H54 (cell line): ENCODE measurements at regions not wholly inside any gene's neighbourhood (a gene's known extent, or its start where the extent isn't known, plus 50 kb on each side); places are given as distances from the start of the nearest gene placed in this dataset.

ENCODE experiments used
- DNase-seq: peaks from one replicate; pipeline ENCODE4 v3.0.0; 2011; ENCODE audit warnings: low spot score, mixed read lengths; ENCODE audit not compliant: insufficient read length
- FAIRE-seq: peaks from 3 replicates; lab custom pipeline; 2011; peaks lifted over from hg19 to GRCh38; lab: Jason Lieb, UNC
- POLR2A ChIP-seq: IDR thresholded peaks from 2 replicates; pipeline ENCODE4 v1.6.1; 2011; ENCODE audit warnings: low read depth, mild to moderate bottlenecking, low read length

DNA sequence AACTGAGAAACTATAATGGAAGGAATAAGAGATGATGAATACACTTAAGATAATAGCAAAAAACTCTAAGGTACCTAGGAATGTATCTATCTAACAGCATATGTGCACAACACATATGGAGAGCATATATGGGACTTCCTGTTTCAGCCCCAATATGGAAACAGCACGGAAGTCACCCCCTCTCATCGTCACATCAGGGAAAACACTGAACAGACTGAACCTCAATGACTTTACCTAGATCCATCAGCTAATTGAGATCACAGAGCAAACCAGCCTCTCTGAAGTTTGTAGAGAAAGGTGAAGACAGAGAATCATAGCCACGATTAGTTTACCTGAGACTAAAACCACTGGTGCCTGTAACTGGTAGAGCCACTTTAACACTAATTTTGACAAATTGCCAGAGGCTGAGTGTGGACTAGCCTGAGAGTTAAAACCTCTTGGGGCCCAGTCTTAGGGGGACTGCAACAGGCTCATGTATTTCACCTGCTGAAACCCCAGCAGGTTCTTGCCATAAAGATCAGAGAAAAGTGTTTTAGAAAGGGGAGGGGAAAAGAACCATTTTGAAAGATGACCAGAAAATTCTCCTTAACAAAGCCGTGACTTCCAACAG is 722.6 kb downstream of the TBC1D22A start:
- no peak for FAIRE-seq
- no peak for TF ChIP-seq POLR2A
- no peak for DNase-seq

DNA sequence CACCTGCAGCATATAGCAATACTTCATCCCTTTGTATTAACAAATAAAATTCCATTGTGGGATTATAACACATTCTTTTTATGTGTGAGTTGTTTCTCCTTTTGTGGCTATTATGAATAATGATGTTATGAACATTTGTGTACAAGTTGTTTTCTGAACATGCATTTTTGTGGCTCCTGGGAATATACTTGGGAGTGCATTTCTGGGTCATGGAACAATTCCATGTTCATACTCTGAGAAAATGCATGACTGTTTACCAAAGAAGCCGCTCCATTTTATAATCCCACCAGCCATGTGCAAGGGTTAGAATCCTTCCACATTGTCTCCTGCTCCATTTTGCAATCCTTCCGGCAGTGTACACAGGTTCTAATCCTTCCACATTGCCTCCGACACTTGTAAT is 713.8 kb downstream of the TBC1D22A start:
- TF ChIP-seq POLR2A, result no peak
- FAIRE-seq, result no peak

DNA sequence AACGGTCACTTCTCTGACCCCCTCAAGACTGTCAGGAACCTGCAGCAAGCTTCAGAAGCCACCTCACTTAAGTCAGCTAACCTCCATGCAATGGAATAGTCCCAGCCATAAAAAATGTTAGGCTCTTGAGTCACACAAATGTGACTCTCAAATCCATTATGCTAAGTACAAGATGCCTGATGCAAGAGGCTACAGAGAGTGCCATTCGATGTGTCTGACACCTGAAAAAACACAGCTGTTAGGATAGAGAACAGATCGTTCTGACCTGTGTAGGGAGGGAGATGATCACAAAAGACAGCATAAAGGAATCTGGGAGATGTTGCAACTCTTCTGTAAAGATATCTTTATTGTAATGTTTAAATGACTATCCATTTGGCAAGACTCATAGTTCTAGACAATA is 712.4 kb downstream of the TBC1D22A start:
- FAIRE-seq, result no peak
- no peak for TF ChIP-seq POLR2A
- DNase-seq, result no peak

More for the DNA sequence above, 713.8 kb downstream of the TBC1D22A start:
- DNase-seq, result no peak

DNA sequence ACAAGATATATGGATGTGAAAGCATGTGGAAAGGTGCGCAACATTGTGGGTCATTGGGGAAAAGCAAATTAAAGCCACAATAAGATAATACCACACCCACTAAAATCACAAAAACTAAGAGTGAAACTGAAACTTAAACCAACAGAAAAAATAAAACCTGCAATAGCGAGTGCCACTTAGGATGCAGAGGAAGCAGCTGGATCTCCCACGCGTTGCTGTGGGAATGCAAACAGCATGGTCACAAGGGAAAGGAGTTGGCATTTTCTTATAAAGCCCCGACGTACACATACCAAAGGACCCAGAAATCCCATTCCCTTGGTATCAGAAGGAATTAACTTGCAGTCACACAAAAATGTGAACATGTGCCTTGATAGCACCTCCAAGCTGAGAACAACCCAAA is 712.0 kb downstream of the TBC1D22A start:
- FAIRE-seq, result no peak
- no peak for TF ChIP-seq POLR2A
- DNase-seq, result no peak

GRCh38 chr22:47472636-47473035 is 710.2 kb downstream of the TBC1D22A start:
- FAIRE-seq, result no peak
- no peak for DNase-seq
- TF ChIP-seq POLR2A, result no peak

DNA sequence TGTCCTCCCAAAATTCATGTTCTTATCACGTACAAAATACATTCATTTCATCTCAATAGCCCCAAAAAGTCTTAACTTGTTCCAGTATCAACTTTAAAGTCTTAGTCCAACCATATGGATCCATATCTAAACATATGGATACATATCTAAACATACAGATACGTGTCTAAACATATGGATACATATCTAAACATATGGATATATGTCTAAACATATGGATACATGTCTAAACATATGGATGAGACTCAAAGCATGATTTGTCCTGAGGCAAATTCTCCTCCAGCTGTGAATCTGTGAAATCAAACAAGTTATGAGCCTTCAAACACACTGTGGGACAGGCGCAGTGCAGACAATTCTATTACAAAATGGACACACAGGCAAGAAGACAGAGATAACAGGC is 709.0 kb downstream of the TBC1D22A start:
- FAIRE-seq (no peak), DNase-seq (no peak)
- no peak for TF ChIP-seq POLR2A

- FAIRE-seq (no peak), DNase-seq (no peak)
- no peak for TF ChIP-seq POLR2A
Measured at GRCh38 chr22:47465809-47466208, 703.4 kb downstream of the TBC1D22A start.

DNA sequence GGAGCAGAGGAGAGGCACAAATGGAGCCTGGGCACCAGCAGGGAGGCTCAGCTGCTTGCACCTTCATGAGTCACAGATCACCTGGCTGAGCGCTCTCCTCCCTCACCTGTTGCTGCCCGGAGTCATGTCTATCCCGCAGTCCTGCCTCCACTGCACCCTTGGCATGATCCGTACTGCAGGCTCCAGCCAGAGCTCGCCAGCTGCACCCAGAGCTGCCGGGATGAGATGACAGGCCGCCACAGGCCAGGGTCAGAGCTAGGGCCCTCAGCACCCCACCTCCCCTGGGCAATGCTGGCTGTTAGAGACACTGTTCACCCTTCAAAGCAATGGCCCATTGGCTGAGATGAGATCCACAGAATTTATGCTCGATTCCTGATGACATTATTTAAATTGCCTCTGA is 702.8 kb downstream of the TBC1D22A start:
- TF ChIP-seq POLR2A, result no peak
- DNase-seq (no peak), FAIRE-seq (no peak)

GRCh38 chr22:47463220-47463619 is 700.8 kb downstream of the TBC1D22A start:
- TF ChIP-seq POLR2A, result no peak
- DNase-seq, result no peak
- no peak for FAIRE-seq

- FAIRE-seq, result no peak
- no peak for DNase-seq
- TF ChIP-seq POLR2A, result no peak
Measured at GRCh38 chr22:47460861-47461260, 698.4 kb downstream of the TBC1D22A start.

DNA sequence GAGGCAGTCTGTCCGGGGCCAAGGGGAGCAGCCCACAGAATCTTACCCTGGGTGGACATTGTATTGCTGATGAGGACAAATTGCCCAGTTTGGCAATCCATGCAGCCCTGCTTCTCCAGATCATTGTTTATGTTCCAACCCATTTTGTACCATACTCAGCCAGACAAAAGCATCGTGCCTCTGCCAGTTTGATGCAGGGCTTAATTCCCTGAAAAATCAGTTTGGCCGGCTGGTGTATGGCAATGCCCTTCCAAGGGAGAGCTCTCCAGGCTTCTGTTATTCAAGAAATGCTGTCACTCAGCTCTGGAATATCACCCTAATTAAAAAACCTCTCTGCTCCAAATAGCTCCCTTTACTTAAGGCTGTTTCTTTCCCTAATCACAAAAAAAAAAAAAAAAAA is 697.7 kb downstream of the TBC1D22A start:
- no peak for TF ChIP-seq POLR2A
- FAIRE-seq, result no peak
- no peak for DNase-seq

- no peak for DNase-seq
- no peak for FAIRE-seq
- TF ChIP-seq POLR2A, result no peak
Measured at GRCh38 chr22:47458348-47458747, 695.9 kb downstream of the TBC1D22A start.

GRCh38 chr22:47457509-47458300 is 695.3 kb downstream of the TBC1D22A start:
- no peak for FAIRE-seq
- TF ChIP-seq POLR2A, result no peak
- DNase-seq, result no peak

- no peak for DNase-seq
- TF ChIP-seq POLR2A, result no peak
- FAIRE-seq, result no peak
Measured at GRCh38 chr22:47457021-47457420, 694.6 kb downstream of the TBC1D22A start.

- TF ChIP-seq POLR2A, result no peak
- DNase-seq (no peak), FAIRE-seq (no peak)
Measured at GRCh38 chr22:47456031-47456430, 693.6 kb downstream of the TBC1D22A start.

DNA sequence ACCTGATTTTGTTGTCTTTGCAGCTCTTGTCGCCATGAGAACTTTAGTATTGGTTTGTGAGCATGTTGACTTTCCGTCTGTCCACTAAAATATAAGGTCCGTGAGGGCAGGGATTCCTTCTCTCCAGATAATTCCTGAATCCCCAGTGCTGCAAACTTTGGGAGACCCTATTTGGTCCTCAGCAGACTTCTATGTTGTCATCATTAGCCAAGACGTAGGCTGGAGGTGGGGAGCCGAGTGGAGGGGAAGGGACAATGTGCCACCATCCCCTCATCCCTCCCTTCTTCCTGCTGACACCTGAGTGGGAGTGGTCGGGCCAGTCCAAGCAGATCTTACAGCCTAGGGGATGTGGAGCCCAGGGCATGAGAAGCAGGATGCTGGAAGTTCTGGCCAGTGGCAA is 690.6 kb downstream of the TBC1D22A start:
- no peak for DNase-seq
- TF ChIP-seq POLR2A, result no peak

More for the DNA sequence above, 690.6 kb downstream of the TBC1D22A start:
- FAIRE-seq, result no peak
